PC-3 (cell line): ENCODE measurements at regions not wholly inside any gene's neighbourhood (a gene's known extent, or its start where the extent isn't known, plus 50 kb on each side); places are given as distances from the start of the nearest gene placed in this dataset.

Source experiments
- CTCF ChIP-seq: fragments of 300-600 bp; sonication (generic); conservative IDR thresholded peaks from 2 replicates; pipeline ENCODE4 v1.5.1; 2017; ENCODE audit warnings: antibody characterized with exemption, low read depth, mild to moderate bottlenecking, low read length
- EZH2 ChIP-seq: fragments of 300-600 bp; sonication (generic); IDR thresholded peaks from one replicate; pipeline ENCODE4 v1.6.1; 2017; ENCODE audit warnings: antibody characterized with exemption, mild to moderate bottlenecking, low read length; ENCODE audit not compliant: unreplicated experiment

GRCh38 chr4:100244347-100244746 lies 54.1 kb upstream of the DDIT4L start:
- TF ChIP-seq CTCF (no peak), EZH2 (no peak)
